Limb (tissue), 2 donors: ENCODE measurements at regions not wholly inside any gene's neighbourhood (a gene's known extent, or its start where the extent isn't known, plus 50 kb on each side); places are given as distances from the start of the nearest gene placed in this dataset.
"Not testable (repeated sequence)": the region's sequence is repeated elsewhere in the genome, so short reads cannot be mapped to it uniquely, and the experiment has no call there.

Experiments
- DNase-seq, 2 donors: peaks; one replicate each; pipeline ENCODE4 v3.0.0-alpha.2; 2016; ENCODE audit errors: extremely low spot score in 2 of 2

- DNase-seq = no peak
These were observed 92.6 kb upstream of the RNF32 start for GRCh38 chr7:156547884-156548561.

DNA sequence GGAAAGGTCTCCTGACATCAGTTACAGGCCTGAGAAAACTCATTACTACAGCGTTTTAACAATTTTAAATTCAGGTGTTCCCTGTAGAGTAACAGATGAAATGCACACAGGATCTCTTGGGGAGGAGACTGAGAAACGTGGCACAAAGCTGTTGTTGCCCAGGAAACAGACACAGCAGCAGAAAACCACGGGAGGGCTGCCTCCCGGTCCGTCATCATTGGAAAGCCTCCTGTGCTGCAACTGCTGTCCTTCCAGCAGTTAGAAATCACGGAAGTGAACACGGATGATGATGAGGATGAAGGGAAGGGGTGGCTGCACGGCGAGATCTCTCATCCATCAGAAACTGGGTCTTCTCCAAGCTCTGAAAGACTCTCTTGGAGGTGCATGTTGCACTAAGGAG is 94.6 kb upstream of the RNF32 start:
- DNase-seq = no peak

- no peak for DNase-seq
These were observed 95.5 kb upstream of the RNF32 start for GRCh38 chr7:156544919-156545715.

- DNase-seq = no peak
These were observed 96.6 kb upstream of the RNF32 start for GRCh38 chr7:156543699-156544598.

GRCh38 chr7:156540619-156541165 is 99.9 kb upstream of the RNF32 start:
- no peak for DNase-seq

- DNase-seq = no peak
These were observed 100.6 kb upstream of the RNF32 start for GRCh38 chr7:156539999-156540398.

GRCh38 chr7:156537006-156537405 is 103.6 kb upstream of the RNF32 start:
- no peak for DNase-seq

GRCh38 chr7:156534925-156535324 is 105.6 kb upstream of the RNF32 start:
- no peak for DNase-seq

DNA sequence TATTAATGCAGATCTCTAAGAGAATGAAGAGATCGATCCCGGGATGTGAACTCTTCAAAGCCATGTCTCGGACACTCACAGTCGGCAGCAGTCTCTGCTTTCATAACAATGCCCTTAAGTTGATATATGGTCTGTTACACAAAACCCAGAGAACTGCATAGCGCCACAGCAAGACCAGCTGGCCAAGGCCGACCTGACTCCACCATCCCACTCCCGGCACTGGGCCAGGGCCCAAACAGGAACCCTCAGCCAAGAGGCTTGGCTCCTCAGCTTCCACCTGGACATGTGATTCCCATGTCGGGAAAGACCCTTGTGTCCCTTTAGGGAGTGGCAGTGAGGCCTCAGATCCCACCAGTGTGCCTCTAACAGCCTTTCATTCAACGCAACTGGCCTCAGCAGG is 106.6 kb upstream of the RNF32 start:
- DNase-seq = no peak

GRCh38 chr7:156533420-156533819 is 107.2 kb upstream of the RNF32 start:
- DNase-seq = no peak

GRCh38 chr7:156532016-156532602 is 108.5 kb upstream of the RNF32 start:
- no peak for DNase-seq

DNA sequence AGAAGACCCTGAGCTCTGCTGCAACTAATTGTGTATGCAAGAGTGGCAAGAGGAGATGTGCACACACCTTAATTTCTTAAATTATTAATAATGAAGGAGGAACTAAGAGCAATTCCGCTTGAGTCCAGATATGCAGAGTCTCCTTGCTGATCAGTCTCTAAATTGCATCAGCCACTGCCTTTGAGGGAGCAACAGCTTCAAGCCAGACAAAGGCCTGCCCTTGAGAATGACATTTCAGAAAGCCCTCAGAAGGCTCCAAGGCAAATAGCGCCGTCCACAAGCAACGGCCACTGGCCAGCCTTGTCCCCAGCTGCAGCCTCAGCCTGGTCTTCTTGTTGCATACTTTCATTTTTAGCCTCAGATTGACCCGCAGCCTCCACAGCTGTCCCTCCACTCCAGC is 110.6 kb upstream of the RNF32 start:
- no peak for DNase-seq

GRCh38 chr7:156527458-156527890 is 113.1 kb upstream of the RNF32 start:
- no peak for DNase-seq

DNA sequence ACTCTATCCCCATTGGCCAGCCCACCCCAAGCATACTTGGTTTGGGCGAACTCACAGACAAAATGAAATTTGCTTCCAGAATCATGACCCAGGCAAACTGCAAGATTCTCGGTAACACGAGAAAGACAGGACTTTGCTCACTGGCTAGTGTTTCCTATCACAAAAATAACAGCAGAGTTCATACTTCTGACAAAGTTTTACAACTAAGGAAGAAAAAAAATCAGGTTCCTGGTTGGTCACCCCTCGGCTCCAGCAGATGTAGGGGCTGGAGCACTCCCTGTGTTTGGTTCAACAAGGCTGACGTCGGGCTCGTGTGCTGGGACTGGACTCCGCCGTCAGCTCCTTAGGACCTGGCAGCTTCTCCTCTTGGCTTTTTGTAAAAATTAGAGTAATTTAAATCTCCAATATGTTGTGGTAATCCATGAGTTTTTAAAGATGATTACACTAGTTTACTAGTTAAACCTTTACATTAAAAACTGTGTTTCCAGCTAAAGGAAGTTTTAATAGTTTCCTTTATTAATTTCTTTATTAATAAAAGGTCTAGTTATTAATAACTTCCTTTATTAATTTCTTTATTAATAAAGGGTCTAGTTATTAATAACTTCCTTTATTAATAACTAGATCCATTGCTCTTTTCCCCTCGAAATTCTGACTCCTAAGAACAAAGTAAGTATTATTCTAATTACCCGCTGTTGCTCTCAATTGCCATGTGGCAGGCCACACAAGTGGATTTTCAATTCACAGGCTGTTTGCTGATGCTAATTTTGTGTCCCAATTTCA is 115.6 kb upstream of the RNF32 start:
- DNase-seq = no peak

GRCh38 chr7:156523447-156524048 is 117.0 kb upstream of the RNF32 start:
- DNase-seq = no peak

DNA sequence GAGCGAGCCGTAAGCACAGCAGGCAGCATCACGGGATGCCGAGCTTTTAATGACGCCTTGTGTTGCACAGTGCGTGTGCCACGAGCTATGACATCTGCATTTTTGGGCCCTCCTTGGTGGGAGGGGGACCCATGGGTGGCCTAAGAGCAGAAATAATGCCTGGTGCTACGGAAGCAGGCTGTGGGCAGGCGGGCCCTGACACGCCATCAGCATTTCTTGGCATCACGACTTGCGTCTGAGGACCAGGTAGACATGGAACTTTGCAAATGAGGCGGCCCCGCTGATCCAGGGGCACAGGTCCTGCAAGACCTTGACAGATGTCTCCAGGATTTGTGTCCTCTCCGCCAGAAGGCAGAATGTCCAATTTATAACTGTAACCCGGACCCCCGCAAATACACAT is 117.8 kb upstream of the RNF32 start:
- no peak for DNase-seq

GRCh38 chr7:156519070-156519469 is 121.5 kb upstream of the RNF32 start:
- DNase-seq = no peak

DNA sequence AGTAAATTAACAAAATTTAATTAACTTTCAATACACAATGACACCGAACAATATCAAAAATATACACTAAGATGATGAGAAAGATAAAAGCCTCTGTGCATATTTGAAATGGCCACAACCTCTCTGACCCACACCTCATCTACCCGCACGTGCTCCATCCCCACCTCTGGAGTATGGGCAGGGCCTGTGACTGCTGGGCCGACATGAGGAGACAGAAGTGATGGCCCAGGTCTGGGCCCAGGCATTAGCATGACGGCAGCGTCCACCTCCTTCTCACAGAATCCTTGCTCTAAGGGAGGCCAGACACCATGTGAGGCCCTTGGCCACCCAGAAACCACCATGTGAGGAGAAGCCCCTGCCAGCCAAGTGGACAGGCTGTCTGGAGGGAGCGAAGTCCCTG is 122.1 kb upstream of the RNF32 start:
- DNase-seq = no peak

DNA sequence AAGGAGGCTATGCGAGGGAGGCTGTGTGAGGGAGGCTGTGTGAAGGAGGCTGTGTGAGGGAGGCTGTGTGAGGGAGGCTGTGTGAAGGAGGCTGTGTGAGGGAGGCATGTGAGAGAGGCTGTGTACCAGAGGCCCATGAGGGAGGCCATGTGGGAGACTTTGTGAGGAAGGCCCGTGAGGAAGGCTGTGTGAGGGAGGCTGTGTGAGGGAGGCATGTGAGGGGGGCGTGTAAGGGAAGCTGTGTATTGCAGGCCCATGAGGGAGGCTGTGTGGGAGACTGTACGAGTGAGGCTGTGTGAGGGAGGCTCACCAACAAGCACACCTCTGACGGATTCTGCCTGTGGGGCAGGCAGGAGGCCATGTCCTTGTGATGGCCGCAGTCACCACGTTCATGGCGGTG is 122.7 kb upstream of the RNF32 start:
- DNase-seq = not testable (repeated sequence)

- DNase-seq = no peak
These were observed 123.7 kb upstream of the RNF32 start for GRCh38 chr7:156516791-156517378.
